ENCODE measurements at regions not wholly inside any gene's neighbourhood (a gene's known extent, or its start where the extent isn't known, plus 50 kb on each side); places are given as distances from the start of the nearest gene placed in this dataset.

GRCh38 chr4:175441256-175441655, 370.8 kb downstream of the GPM6A start:
- H4K12ac ChIP-seq (ENCODE audit: low read depth, low read length), result no peak overlapping the region
- peaks cover 0 to 12% of the 10 kb centered on the region in 2 experiments for H3K4me1 ChIP-seq (ENCODE audit: control insufficient read depth in 1 of 2, insufficient read depth in 2 of 2, low read length in 2 of 2)
- H4K8ac ChIP-seq (ENCODE audit: low read depth, low read length), result no peak overlapping the region
- H2BK12ac ChIP-seq (ENCODE audit: low read length), result no peak overlapping the region
- H3K23ac ChIP-seq (ENCODE audit: low read length), result no peak overlapping the region
- H3K18ac ChIP-seq (ENCODE audit: low read length), result no peak overlapping the region
- no peaks in the 10 kb centered on the region for H3K27me3 ChIP-seq (ENCODE audit: insufficient read depth, low read length)
- H3K79me2 ChIP-seq (ENCODE audit: control insufficient read depth, insufficient read depth, low read length, poor library complexity), result no peaks in the 10 kb centered on the region
- H3K4ac ChIP-seq (ENCODE audit: low read depth, low read length), result no peak overlapping the region
- no peak overlapping the region for H3K4me3 ChIP-seq (ENCODE audit: low read depth, low read length)
- H2BK120ac ChIP-seq (ENCODE audit: insufficient read depth, low read length, poor library complexity), result no peak overlapping the region
- H3K4me2 ChIP-seq (ENCODE audit: low read length), result no peak overlapping the region
- H2AK5ac ChIP-seq (ENCODE audit: low read length), result no peak overlapping the region
- H2BK5ac ChIP-seq (ENCODE audit: low read depth, low read length, poor library complexity), result no peak overlapping the region
- no peak for DNase-seq
- no CpG with 5 or more reads among the region's 7 CpGs for WGBS (ENCODE audit: extremely low coverage, insufficient coverage, insufficient read length)
- H3K14ac ChIP-seq (ENCODE audit: low read length), result no peak overlapping the region
- no peak overlapping the region for H2AFZ ChIP-seq (ENCODE audit: insufficient read depth, low read length, poor library complexity)
- H3K9ac ChIP-seq (ENCODE audit: low read length), result no peak overlapping the region
- peaks cover 0 to 3% of the 10 kb centered on the region in 2 experiments for H3K36me3 ChIP-seq (ENCODE audit: control insufficient read depth in 1 of 2, insufficient read depth in 2 of 2, low read length in 2 of 2)
- peaks cover 9% of the 10 kb centered on the region for H3K79me1 ChIP-seq (ENCODE audit: low read length)
- no peaks in the 10 kb centered on the region for H3K9me3 ChIP-seq (ENCODE audit: insufficient read depth, low read depth, low read length)
- H4K91ac ChIP-seq (ENCODE audit: low read depth, low read length), result no peak overlapping the region
- no peak overlapping the region for H3K27ac ChIP-seq (ENCODE audit: low read depth, low read length)

GRCh38 chr4:175443547-175443946, 368.5 kb downstream of the GPM6A start:
- H4K91ac ChIP-seq (ENCODE audit: low read depth, low read length), result peak overlapping the region; percentile 89

GRCh38 chr4:175444512-175444911, 367.6 kb downstream of the GPM6A start:
- H3K18ac ChIP-seq (ENCODE audit: low read length), result no peak overlapping the region
- H2AFZ ChIP-seq (ENCODE audit: insufficient read depth, low read length, poor library complexity), result no peak overlapping the region
- peak overlapping the region; percentile 34 for H3K14ac ChIP-seq (ENCODE audit: low read length)
- no peak overlapping the region for H3K4me3 ChIP-seq (ENCODE audit: low read depth, low read length)
- H4K12ac ChIP-seq (ENCODE audit: low read depth, low read length), result no peak overlapping the region
- H3K9me3 ChIP-seq (ENCODE audit: insufficient read depth, low read depth, low read length), result no peaks in the 10 kb centered on the region
- H4K91ac ChIP-seq (ENCODE audit: low read depth, low read length), result no peak overlapping the region
- no peaks in the 10 kb centered on the region for H3K27me3 ChIP-seq (ENCODE audit: insufficient read depth, low read length)
- H2BK12ac ChIP-seq (ENCODE audit: low read length), result no peak overlapping the region
- H2BK120ac ChIP-seq (ENCODE audit: insufficient read depth, low read length, poor library complexity), result peak overlapping the region; percentile 58
- H3K79me2 ChIP-seq (ENCODE audit: control insufficient read depth, insufficient read depth, low read length, poor library complexity), result no peaks in the 10 kb centered on the region
- no peak overlapping the region for H3K4ac ChIP-seq (ENCODE audit: low read depth, low read length)
- no peak overlapping the region for H4K8ac ChIP-seq (ENCODE audit: low read depth, low read length)
- peaks cover 10% of the 10 kb centered on the region for H3K79me1 ChIP-seq (ENCODE audit: low read length)
- peaks cover 0 to 12% of the 10 kb centered on the region in 2 experiments for H3K4me1 ChIP-seq (ENCODE audit: control insufficient read depth in 1 of 2, insufficient read depth in 2 of 2, low read length in 2 of 2)
- no CpG with 5 or more reads among the region's 4 CpGs for WGBS (ENCODE audit: extremely low coverage, insufficient coverage, insufficient read length)
- H3K36me3 ChIP-seq (ENCODE audit: control insufficient read depth in 1 of 2, insufficient read depth in 2 of 2, low read length in 2 of 2), result no peaks in the 10 kb centered on the region
- no peak overlapping the region for H3K23ac ChIP-seq (ENCODE audit: low read length)
- H2AK5ac ChIP-seq (ENCODE audit: low read length), result no peak overlapping the region
- DNase-seq, result peak; percentile 90 to 96
- H3K9ac ChIP-seq (ENCODE audit: low read length), result no peak overlapping the region
- no peak overlapping the region for H2BK5ac ChIP-seq (ENCODE audit: low read depth, low read length, poor library complexity)
- no peak overlapping the region for H3K4me2 ChIP-seq (ENCODE audit: low read length)
- peak overlapping the region; percentile 67 for H3K27ac ChIP-seq (ENCODE audit: low read depth, low read length)

More at GRCh38 chr4:175443547-175443946, 368.5 kb downstream of the GPM6A start:
- no peak overlapping the region for H2AK5ac ChIP-seq (ENCODE audit: low read length)
- H3K18ac ChIP-seq (ENCODE audit: low read length), result peak overlapping the region; percentile 72
- H2AFZ ChIP-seq (ENCODE audit: insufficient read depth, low read length, poor library complexity), result no peak overlapping the region
- H3K9me3 ChIP-seq (ENCODE audit: insufficient read depth, low read depth, low read length), result no peaks in the 10 kb centered on the region
- peak overlapping the region; percentile 71 for H3K14ac ChIP-seq (ENCODE audit: low read length)
- no peaks in the 10 kb centered on the region for H3K79me2 ChIP-seq (ENCODE audit: control insufficient read depth, insufficient read depth, low read length, poor library complexity)
- H3K4ac ChIP-seq (ENCODE audit: low read depth, low read length), result peak overlapping the region; percentile 31
- H4K12ac ChIP-seq (ENCODE audit: low read depth, low read length), result no peak overlapping the region
- whole genome bisulfite sequencing (ENCODE audit: extremely low coverage, insufficient coverage, insufficient read length), result no CpG with 5 or more reads among the region's 3 CpGs
- peak overlapping the region; percentile 93 for H4K8ac ChIP-seq (ENCODE audit: low read depth, low read length)
- no peak overlapping the region for H3K4me2 ChIP-seq (ENCODE audit: low read length)
- H3K9ac ChIP-seq (ENCODE audit: low read length), result no peak overlapping the region
- no peak overlapping the region for H3K23ac ChIP-seq (ENCODE audit: low read length)
- peaks cover 0 to 3% of the 10 kb centered on the region in 2 experiments for H3K36me3 ChIP-seq (ENCODE audit: control insufficient read depth in 1 of 2, insufficient read depth in 2 of 2, low read length in 2 of 2)
- peak overlapping the region; percentile 91 for H2BK5ac ChIP-seq (ENCODE audit: low read depth, low read length, poor library complexity)
- H3K4me1 ChIP-seq (ENCODE audit: control insufficient read depth in 1 of 2, insufficient read depth in 2 of 2, low read length in 2 of 2), result peaks cover 0 to 12% of the 10 kb centered on the region in 2 experiments
- peak overlapping the region; percentile 78 for H2BK12ac ChIP-seq (ENCODE audit: low read length)
- H3K27me3 ChIP-seq (ENCODE audit: insufficient read depth, low read length), result no peaks in the 10 kb centered on the region
- peak overlapping the region; percentile 72 for H3K27ac ChIP-seq (ENCODE audit: low read depth, low read length)
- peaks cover 10% of the 10 kb centered on the region for H3K79me1 ChIP-seq (ENCODE audit: low read length)
- DNase-seq, result no peak
- H3K4me3 ChIP-seq (ENCODE audit: low read depth, low read length), result no peak overlapping the region
- peak overlapping the region; percentile 85 for H2BK120ac ChIP-seq (ENCODE audit: insufficient read depth, low read length, poor library complexity)

- no peak overlapping the region for H3K9ac ChIP-seq (ENCODE audit: low read length)
- H3K14ac ChIP-seq (ENCODE audit: low read length), result no peak overlapping the region
- no peak overlapping the region for H3K4ac ChIP-seq (ENCODE audit: low read depth, low read length)
- no peak overlapping the region for H3K23ac ChIP-seq (ENCODE audit: low read length)
- H2BK5ac ChIP-seq (ENCODE audit: low read depth, low read length, poor library complexity), result no peak overlapping the region
- H3K4me3 ChIP-seq (ENCODE audit: low read depth, low read length), result no peak overlapping the region
- no peak overlapping the region for H2BK120ac ChIP-seq (ENCODE audit: insufficient read depth, low read length, poor library complexity)
- H2AK5ac ChIP-seq (ENCODE audit: low read length), result no peak overlapping the region
- no peak overlapping the region for H2BK12ac ChIP-seq (ENCODE audit: low read length)
- no peak overlapping the region for H4K12ac ChIP-seq (ENCODE audit: low read depth, low read length)
- no peak overlapping the region for H2AFZ ChIP-seq (ENCODE audit: insufficient read depth, low read length, poor library complexity)
- WGBS (ENCODE audit: extremely low coverage, insufficient coverage, insufficient read length), result no CpG with 5 or more reads among the region's 1 CpG
- H3K9me3 ChIP-seq (ENCODE audit: insufficient read depth, low read depth, low read length), result no peaks in the 10 kb centered on the region
- H4K91ac ChIP-seq (ENCODE audit: low read depth, low read length), result no peak overlapping the region
- peaks cover 3 to 18% of the 10 kb centered on the region in 2 experiments for H3K4me1 ChIP-seq (ENCODE audit: control insufficient read depth in 1 of 2, insufficient read depth in 2 of 2, low read length in 2 of 2)
- DNase-seq, result no peak
- H3K27me3 ChIP-seq (ENCODE audit: insufficient read depth, low read length), result no peaks in the 10 kb centered on the region
- peaks cover 16% of the 10 kb centered on the region for H3K79me1 ChIP-seq (ENCODE audit: low read length)
- H3K36me3 ChIP-seq (ENCODE audit: control insufficient read depth in 1 of 2, insufficient read depth in 2 of 2, low read length in 2 of 2), result no peaks in the 10 kb centered on the region
- no peak overlapping the region for H4K8ac ChIP-seq (ENCODE audit: low read depth, low read length)
- no peak overlapping the region for H3K4me2 ChIP-seq (ENCODE audit: low read length)
- H3K18ac ChIP-seq (ENCODE audit: low read length), result no peak overlapping the region
- H3K79me2 ChIP-seq (ENCODE audit: control insufficient read depth, insufficient read depth, low read length, poor library complexity), result no peaks in the 10 kb centered on the region
- no peak overlapping the region for H3K27ac ChIP-seq (ENCODE audit: low read depth, low read length)
Observed at GRCh38 chr4:175447016-175447415, 365.0 kb downstream of the GPM6A start.
